IPS-NIHi11 (cell line): ENCODE measurements at regions not wholly inside any gene's neighbourhood (a gene's known extent, or its start where the extent isn't known, plus 50 kb on each side); places are given as distances from the start of the nearest gene placed in this dataset.

Experiments
- DNase-seq: peaks from one replicate; pipeline ENCODE4 v3.0.0; 2012; ENCODE audit warnings: mixed read lengths, low spot score

DNA sequence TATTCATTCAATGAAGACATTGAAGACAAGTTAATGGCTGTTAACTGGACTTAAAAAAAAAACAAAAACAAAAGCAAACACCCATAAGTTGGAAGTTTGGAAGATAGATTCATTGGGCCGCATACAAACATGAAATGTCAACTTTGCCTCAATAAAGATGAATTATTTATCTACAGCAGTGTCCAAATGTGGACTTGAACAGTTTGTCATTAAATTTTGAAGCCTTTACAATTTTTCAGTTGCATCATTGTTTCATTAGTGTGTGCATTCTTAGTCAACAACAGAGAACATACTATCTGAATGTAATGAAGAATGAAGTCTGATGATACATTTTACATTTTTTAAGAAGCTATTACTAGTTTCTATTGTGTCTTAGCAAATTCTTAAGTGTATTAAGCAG lies 152.1 kb downstream of the SLIT2 start:
- DNase-seq: no peak

DNA sequence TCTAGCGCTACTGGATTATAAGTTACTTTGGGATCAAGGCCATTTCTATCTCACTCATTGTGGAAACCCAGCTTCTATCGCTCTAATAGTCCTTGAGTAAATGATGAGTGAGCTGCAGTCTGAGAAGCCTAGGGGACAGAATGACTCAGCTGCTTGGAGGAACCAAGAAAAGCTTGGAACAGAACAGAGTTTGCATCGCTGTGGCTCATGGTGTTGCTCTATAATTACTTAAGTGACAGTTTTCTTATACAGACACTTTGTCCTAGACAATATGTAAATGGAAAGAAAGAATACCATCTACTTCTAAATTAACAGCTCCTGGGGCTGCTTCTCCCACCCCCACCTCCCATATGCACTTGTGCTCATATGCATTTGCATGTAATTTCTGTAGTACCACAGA lies 156.9 kb downstream of the SLIT2 start:
- DNase-seq: no peak

DNA sequence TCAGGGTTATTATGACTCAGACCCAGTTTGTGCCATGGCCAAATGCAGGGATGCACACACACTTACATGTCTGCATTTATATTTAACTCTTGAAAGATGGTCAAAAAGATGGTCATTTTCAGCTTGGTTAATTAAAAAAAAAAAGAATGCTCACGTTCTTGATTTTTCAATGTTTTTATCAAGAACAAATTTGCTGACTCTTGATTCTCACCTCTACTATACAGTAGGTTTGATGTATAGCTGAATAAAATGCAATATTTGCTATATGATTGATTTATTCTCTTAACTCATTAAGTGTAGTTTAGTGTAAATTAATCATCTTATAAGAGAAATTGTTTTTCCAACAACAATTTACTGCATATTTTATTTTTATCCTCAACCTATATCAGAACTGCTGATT lies 160.4 kb downstream of the SLIT2 start:
- no peak for DNase-seq

DNA sequence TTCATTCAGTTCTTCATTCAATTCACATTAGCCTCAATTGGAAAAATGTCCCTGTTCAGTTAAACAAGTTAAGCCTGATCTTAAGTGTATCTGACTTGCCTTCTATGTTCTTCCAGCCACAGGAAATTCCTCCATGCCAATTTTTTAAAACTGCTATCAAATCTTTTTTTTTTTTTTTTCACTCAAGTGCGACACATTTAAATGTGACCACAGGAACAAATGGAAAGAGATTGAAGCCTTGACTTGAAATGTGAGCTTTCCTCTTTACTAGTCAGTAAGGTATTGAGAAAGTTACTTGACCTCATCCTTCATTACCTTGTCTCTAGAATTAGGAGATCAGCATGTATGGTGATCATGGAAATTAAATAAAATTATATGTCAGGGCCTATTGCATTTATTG lies 165.1 kb downstream of the SLIT2 start:
- DNase-seq: no peak

DNA sequence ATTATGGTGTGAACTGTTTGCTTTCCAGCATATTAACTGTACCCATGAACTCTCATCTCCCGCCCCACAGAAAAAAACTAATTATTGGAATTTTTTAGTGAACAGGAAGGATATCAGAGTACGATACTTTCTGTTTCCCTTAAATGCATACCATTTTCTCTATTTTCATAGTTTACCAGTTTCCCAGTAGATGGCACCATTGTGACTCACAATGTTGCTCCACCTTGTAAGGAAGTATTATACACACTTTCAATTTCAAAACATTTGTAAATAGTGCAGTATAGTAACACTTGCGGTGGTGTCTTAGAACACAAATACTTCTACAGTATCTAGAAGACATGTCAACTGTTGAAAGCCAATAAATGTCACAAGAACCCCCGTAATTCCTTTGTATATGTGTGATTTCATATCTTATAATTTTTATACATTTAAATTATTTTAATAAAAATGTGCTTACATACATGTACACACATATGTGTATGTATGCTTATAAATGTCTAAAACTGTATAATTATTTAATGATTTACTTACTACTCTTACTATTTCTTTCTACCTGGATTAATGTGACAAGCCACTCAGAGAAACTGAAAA lies 167.3 kb downstream of the SLIT2 start:
- DNase-seq: no peak

DNA sequence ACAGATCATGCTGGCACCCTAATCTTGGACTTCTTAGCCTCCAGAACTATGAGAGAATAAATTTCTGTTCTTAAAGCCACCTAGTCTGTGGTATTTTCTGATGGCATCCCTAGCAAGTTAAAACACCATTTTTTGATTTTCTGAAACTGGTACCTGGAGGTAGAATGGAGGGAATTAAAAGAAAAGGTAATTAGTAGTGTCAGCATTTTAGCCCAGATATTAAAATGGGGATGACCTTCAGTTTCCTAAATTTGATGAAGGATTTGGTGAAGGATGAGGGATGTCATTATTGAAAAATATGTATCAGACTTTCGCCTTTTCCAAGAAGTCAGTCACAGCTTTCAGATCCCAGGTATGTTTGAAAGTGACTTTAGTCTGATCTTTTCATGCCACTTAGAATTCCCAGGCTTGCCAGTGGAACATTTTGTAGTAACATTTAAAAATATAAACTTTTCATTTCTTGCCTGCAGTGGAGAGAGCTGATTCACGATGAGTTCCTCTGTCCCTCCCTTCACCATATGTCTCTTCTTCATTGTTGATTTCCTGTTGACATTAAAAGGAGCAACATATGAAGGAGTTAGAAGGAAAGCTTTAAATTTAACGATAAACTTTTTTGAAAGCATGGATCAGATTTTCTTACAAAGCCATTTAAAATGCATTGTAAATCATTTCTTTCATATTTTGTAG lies 169.4 kb downstream of the SLIT2 start:
- no peak for DNase-seq

DNA sequence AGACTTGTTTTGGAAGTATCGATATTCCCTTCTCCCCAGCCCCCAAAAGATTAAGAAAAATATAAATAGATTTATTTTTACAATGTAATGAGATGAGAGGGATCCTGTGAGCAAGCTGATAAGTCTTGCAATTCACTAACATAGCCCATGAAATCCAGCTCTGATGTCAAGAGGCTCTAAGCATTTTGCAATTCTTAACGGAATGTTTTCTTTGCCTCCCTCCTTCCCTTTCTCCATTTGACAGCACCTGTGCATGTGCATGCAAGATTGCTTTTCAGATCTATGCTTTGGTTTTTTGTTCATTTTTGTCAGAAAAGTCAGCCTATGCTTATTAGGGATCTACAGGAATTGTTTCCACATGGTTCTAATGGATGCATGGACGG lies 169.9 kb downstream of the SLIT2 start:
- DNase-seq: no peak

DNA sequence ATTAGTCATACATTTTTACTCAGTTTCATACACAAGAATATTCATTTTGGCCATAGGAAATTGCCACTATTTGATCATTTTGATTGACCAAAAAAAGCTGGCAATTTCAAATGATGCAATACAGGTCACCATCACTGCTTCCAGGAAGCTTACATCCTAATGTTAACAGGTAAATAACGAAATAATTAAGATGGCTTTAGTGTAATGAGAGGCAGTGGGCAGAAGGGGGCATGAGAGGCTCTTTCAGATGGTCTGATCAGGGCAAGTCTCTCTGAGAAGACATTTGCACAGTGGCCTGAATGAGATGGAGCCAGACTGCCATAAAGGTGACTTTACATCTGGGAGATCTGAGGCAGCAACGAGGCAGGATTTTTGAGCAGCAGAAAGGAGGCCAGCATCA lies 170.7 kb downstream of the SLIT2 start:
- peak; percentile 43 for DNase-seq

DNA sequence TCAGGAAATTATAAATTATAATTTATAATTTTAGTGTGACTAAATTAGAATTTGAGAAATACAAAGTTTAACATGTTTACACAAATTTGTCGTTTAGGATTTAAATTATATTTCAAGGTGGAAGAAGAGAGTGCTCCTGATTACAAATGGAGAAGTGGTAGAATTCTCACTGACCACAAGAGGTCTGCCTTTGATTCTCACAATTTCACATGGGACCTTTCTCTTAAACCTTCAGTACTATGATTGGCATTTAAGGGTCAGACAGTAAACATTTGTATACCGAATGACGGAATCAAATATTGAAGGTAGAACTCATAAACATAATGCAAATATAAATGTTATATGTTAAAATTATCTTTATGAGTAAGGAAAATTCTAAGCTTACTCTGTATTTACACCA lies 171.7 kb downstream of the SLIT2 start:
- DNase-seq: no peak

DNA sequence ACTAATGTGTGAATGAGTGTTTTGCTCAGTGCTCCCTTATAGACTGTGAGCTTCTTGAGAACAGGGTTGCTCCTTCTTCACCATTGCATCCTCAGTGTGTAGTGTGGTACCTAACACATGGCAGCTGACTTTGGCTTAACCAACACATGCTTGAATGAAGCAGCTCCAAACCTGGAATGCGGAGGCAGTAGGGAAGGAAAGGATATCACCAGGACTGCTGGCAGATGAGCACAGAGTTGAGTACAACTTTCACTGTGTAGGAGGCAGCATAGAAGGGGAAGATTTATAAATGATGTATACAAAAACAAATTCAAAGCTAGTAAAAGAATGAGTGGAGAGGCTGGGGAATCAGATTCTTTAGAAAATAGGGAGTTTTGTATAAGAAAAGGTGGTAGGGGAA lies 174.3 kb downstream of the SLIT2 start:
- DNase-seq: no peak

DNA sequence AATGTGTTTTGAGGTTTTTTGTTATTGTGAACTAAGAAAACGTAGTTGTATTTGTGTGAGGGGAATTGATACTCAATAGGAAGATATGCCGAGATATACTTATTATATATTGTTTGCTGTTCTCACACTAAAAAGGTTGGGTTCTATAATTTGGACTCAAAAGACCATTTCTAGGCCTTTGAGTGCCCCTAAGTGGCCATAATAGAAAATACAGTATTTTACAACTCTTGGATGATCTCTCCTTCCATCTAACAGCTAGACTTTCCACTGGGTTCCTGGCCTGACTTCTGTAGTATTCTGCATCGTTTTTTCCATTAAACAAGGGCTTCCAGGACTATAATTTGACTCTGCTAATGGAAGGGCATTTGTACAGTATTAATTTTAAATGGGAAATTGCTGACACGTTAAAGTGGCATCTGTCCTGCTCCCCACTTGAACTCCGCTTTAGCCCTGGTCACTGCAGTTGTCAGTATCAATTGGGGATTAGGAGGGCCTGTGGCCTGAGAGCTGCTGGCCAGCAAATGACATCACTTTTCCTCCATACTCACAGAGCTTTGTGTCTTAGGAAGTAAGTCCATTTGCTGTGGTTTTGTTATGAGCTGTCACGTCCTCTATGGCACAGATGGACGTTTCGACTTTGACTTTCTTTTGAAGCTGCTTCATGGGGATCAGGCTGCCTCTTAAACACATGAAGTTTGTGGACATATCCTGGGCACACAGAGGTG lies 176.9 kb downstream of the SLIT2 start:
- no peak for DNase-seq

DNA sequence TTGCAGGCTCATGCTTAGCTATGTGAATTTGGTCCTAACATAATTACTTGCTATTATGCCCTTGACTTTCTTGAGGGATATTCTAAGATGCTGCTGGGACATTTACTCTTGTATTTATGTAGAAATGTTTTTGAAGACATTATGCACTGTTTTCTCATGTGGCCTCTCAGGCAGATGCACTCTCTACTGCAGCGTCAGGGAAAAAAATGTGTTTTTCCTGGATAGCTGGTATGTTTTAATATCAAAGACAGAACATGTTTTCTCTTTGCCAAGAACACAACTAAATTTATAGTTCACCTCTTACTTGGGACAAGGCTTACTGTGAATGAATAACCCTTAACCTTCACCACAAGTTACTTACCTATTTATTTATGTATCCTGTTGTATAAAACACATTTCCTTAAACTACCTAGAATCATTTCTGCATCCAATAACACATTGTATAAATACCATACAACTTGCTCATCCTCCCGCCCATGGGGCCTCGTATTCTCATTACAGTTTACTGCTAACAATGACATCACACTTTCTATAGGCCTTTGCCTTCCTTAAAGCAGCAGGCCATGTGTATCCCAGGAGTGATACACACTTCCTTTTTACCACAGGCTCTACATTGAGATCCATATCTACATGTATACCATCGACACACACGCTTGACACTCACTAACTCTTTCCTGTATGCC lies 178.7 kb downstream of the SLIT2 start:
- no peak for DNase-seq

DNA sequence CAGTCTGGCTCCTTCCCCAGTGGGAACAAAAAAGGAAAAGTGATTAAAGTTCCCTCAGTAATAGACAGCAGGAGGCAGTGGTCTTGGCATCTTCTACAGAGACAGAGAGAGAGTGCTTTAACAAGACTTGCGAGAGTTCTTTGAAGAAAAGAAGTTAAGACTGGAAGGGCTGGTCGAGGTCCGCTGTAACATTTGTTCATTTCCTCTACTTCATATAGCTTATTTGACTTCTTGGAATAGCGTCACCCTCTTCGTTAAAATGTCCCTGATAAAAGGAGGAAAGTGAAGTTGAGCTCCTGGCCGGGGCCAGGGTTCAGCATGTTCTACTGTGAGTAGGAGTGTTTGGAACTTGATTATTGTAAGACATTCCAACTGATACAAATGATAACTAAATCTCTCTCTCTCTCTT lies 179.8 kb downstream of the SLIT2 start:
- DNase-seq: no peak

DNA sequence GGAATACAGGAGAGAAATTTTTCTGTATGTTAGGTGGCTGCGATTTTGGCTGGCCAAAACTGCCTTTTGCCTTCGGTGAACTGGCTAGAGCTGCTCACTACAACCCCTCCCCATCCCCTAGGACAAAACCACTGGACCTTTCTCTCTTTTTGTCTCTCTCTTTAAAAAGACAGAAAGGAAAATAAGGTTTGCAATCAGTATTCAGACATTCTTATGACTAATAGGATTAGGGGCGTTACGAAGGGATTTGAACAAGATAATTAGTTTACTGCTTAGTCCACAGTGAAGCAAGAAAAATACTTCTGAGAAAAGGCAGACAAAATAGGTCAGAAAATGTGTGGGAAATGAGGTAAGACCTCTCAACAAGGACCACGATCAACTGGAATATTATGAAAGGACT lies 180.4 kb downstream of the SLIT2 start:
- DNase-seq: no peak

DNA sequence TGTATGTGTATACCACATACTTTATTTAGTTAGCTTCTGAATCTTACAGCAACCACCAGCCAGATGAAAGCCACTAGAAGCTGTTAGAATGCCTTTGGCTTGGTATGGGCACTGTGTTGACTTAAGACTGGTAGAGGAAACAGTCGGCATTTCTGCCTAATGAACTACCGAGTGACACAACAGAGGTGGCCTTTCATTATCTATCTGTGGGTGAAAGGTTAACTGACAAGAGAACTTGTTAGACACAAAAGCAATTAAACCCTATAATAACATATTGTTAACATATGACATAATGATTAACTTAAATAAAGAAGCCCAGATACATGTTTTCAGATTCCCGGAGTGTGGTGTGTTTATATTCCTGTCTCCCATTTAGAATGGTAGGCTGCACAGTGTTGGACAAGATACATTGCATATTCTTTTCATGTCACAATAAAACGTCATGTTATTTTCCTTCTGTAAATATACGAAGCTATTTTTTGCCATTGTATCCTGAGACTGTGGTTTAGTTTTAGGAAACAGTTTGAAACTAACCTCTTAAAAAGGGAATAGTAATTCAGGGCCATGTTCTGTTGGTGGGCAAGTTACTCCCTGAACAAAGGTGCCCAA lies 181.5 kb downstream of the SLIT2 start:
- DNase-seq: no peak

DNA sequence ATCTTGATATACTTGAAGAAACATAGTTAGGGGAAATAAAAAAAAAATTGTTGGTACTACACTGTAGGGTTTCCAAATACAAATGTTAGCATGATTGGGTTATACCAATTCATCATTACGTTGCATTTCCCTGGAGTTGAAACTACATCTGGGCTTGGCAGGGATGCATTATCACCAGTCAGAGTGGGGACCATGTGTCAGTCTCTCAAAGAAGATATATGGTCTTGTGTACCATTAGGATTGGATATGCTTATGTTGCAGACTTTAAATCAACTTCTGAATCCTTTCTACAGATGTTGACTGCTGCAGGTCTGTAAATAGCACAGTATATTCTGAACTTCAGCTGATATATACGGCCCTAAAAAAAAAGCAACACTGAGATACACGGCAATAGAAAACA lies 188.5 kb downstream of the SLIT2 start:
- no peak for DNase-seq

DNA sequence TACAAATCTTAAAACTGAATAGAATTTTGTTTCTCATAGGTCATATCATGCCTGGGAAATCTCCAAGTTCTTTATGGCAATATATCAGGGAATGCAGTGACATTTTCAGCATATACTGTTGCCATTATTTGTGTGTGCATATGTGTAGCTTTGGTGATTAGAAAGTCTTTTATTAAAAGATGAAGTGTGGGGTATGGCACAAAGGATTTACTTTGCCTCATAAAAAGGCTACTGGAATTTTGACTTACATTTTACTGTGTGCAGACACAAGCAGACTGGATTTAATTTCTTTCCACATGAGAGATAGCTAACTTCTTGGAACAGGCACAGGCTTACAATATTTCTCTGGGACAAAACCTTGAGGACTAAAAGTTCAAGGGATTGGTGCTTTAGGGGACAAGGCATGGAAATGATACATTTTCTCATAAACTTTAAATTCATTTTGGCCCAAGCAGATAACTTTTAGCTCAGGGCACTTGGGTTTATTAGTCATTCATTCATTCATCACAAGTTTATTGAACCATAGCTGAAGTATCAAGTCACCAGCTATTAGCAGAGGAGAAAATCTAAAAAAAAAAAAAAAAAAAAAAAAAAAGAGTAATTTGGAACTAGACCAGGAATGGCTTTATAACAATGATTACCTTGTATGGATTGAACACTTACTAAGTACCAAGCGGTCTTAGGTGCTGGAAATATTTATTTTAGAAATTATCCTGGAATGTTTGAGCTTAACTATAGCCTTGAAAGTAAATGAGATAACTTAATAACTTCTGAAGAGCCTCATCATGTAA lies 191.5 kb downstream of the SLIT2 start:
- no peak for DNase-seq

DNA sequence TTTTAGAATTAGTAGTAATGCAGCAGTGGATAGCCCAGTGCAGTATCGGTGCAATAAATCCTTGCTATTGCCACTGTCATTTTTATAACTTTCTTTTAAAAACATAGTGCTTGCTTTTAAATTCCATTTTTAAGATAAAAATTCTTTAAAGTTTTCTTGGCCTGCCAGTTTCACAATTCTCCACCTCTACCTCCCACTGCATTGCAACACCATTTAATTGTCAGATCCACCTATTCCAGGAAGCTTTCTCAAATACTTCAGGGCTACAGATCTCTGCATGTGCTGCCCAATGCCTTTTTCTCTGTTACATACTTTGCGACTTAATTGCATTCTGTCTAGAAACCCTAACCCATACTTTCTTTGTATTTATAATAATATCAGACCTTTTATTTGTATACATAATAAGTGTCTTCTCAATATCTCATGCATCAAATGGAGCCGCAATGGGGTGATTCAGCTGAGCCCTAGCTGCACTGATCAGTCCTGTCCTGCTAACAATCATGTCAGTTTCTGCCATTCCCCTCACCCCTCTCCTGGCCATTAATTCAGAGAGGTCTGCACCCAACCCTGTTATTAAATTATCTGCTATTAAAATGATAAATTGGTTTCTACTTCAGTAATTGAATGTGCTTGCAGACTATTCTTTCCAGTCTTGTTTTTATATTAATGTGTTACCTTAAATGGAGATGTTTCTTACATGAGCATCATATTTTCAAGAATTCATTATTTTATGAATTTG lies 193.1 kb downstream of the SLIT2 start:
- DNase-seq: no peak

DNA sequence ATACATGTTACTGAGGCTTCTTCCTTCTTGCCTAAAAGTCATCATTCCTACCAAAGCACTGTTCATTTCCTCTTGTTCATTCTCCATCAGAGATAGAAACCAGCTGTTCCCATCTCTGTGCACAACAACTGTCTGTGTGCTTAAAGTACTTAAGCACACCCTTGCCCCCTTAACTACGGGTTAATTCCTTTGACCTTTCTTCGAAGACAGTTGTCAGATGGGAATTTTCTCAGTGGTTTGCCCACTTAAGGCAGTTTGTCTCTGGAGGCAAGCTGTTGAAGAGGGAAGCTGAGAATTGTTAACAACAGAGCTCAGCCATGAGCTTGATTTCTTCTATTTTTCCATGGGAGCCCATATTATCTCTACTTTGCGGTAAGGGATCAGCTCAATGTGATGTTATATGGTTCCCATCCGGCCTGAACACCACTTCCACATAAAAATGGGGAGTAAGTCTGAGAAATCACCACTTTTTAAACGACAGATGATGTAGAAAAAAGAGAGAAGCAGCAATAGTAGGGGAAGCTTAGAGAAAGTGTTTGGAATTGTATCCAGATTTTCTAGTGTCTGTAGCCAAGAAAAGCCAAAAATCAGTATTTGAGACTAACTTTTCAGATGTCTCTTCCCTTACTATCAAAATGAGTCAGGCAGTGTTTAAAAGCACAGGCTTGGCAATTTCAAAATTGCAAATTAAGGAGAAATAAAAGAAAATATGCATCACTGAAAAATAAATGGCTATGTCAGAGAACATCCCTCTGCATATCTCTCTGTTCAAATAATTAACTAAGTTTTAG lies 194.4 kb downstream of the SLIT2 start:
- no peak for DNase-seq

DNA sequence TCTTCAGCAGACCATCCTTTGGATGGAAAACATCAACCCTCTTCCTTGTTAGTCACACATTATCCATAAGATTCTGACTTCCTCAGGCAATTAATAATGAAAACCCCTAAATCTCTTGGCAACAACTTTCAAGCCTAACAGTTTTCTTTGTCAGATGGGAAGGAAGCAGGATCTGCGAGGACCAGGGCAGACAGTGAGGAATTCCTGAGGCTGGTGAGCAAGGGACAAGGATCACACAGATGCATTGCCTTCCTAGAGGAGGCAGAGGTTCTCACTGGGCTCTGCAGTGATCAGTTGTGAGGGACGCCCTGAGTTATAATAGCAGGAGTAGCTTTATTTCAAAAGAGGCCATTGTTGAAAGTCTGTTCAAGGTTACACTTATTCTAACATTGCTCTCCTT lies 195.4 kb downstream of the SLIT2 start:
- DNase-seq: no peak
